DND-41 (cell line): ENCODE measurements at regions not wholly inside any gene's neighbourhood (a gene's known extent, or its start where the extent isn't known, plus 50 kb on each side); places are given as distances from the start of the nearest gene placed in this dataset.

ENCODE experiments used
- EZH2 ChIP-seq: IDR thresholded peaks from 3 replicates; pipeline ENCODE4 v1.6.1; 2012; ENCODE audit warnings: borderline replicate concordance, low read depth, mild to moderate bottlenecking, moderate library complexity, low read length, inconsistent platforms; ENCODE audit not compliant: severe bottlenecking
- TF ChIP-seq, protein P1 (sequence below): IDR thresholded peaks from 2 replicates; pipeline ENCODE4 v1.5.1; 2012; ENCODE audit warnings: borderline replicate concordance, low read length, moderate library complexity, mild to moderate bottlenecking; ENCODE audit not compliant: poor library complexity, severe bottlenecking; ENCODE audit errors: extremely low read depth

DNA sequence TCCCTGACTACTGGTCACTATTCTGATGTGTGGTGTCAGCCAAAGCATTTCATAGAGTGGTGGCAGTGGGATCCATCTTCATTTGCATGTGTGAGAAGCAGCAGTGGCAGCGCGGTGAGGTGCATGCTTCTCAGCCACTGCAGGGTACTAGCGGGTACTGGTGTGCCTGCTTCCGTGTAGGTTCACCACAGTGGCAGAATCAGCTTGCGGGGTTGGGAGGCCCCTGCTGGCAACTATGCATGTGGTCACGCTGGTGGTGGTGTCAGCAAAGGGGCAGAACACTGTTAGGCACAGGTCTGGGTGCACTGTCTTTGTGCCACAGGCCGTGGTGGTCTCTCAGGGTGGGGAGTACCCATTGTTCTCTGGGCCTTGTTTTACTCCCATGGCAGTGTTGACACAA is 286.4 kb upstream of the TENM4 start:
- TF ChIP-seq, protein P1, sequence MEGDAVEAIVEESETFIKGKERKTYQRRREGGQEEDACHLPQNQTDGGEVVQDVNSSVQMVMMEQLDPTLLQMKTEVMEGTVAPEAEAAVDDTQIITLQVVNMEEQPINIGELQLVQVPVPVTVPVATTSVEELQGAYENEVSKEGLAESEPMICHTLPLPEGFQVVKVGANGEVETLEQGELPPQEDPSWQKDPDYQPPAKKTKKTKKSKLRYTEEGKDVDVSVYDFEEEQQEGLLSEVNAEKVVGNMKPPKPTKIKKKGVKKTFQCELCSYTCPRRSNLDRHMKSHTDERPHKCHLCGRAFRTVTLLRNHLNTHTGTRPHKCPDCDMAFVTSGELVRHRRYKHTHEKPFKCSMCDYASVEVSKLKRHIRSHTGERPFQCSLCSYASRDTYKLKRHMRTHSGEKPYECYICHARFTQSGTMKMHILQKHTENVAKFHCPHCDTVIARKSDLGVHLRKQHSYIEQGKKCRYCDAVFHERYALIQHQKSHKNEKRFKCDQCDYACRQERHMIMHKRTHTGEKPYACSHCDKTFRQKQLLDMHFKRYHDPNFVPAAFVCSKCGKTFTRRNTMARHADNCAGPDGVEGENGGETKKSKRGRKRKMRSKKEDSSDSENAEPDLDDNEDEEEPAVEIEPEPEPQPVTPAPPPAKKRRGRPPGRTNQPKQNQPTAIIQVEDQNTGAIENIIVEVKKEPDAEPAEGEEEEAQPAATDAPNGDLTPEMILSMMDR, result no peak
- no peak for TF ChIP-seq EZH2
